IMR-90 (cell line): ENCODE measurements at regions not wholly inside any gene's neighbourhood (a gene's known extent, or its start where the extent isn't known, plus 50 kb on each side); places are given as distances from the start of the nearest gene placed in this dataset.

Experiments
- BHLHE40 ChIP-seq: fragments of 150-350 bp; IDR thresholded peaks from 2 replicates; pipeline ENCODE4 v1.6.1; 2016; ENCODE audit warnings: mild to moderate bottlenecking, low read depth, low read length
- CEBPB ChIP-seq: IDR thresholded peaks from 2 replicates; pipeline ENCODE4 v1.6.1; 2012; ENCODE audit warnings: low read depth, low read length, improper control_type of control experiment
- CTCF ChIP-seq: conservative IDR thresholded peaks from 2 replicates; pipeline ENCODE4 v1.5.1; 2012; ENCODE audit warnings: mild to moderate bottlenecking, low read depth, low read length, improper control_type of control experiment
- ELK1 ChIP-seq: fragments of 150-350 bp; IDR thresholded peaks from 2 replicates; pipeline ENCODE4 v1.6.1; 2016; ENCODE audit warnings: low read depth, mild to moderate bottlenecking, low read length, moderate library complexity, borderline replicate concordance
- FOS ChIP-seq: fragments of 150-350 bp; IDR thresholded peaks from 2 replicates; pipeline ENCODE4 v1.6.1; 2016; ENCODE audit warnings: low read depth, low read length
- MAFK ChIP-seq: IDR thresholded peaks from 2 replicates; pipeline ENCODE4 v1.6.1; 2012; ENCODE audit warnings: low read depth, low read length, improper control_type of control experiment
- MXI1 ChIP-seq: IDR thresholded peaks from 2 replicates; pipeline ENCODE4 v1.6.1; 2012; ENCODE audit warnings: low read depth, mild to moderate bottlenecking, low read length, moderate library complexity, borderline replicate concordance
- POLR2A ChIP-seq: IDR thresholded peaks from 2 replicates; pipeline ENCODE4 v1.6.1; 2012; ENCODE audit warnings: mild to moderate bottlenecking, low read depth, low read length
- RAD21 ChIP-seq: IDR thresholded peaks from 2 replicates; pipeline ENCODE4 v1.6.1; 2012; ENCODE audit warnings: low read length, improper control_type of control experiment
- RFX5 ChIP-seq: IDR thresholded peaks from 2 replicates; pipeline ENCODE4 v1.8.0; 2012; ENCODE audit warnings: low read depth, mild to moderate bottlenecking, low read length, moderate library complexity
- SMC3 ChIP-seq: fragments of 150-350 bp; IDR thresholded peaks from 2 replicates; pipeline ENCODE4 v1.6.1; 2016; ENCODE audit warnings: low read depth, mild to moderate bottlenecking, antibody characterized with exemption, low read length, moderate library complexity
- USF2 ChIP-seq: fragments of 150-350 bp; IDR thresholded peaks from 2 replicates; pipeline ENCODE4 v1.6.1; 2017; ENCODE audit warnings: mild to moderate bottlenecking, antibody characterized with exemption, low read length, low read depth

- no peak for TF ChIP-seq RAD21
- TF ChIP-seq POLR2A = no peak
- no peak for TF ChIP-seq CTCF
- no peak for TF ChIP-seq USF2
- TF ChIP-seq RFX5 = no peak
- TF ChIP-seq CEBPB = no peak
- no peak for TF ChIP-seq MXI1
- no peak for TF ChIP-seq MAFK
- no peak for TF ChIP-seq SMC3
- no peak for TF ChIP-seq BHLHE40
- TF ChIP-seq ELK1 = no peak
- TF ChIP-seq FOS = no peak
Observed at GRCh38 chr9:38178237-38178636, 109.2 kb upstream of the SHB start.
